ENCODE measurements at regions not wholly inside any gene's neighbourhood (a gene's known extent, or its start where the extent isn't known, plus 50 kb on each side); places are given as distances from the start of the nearest gene placed in this dataset.

- peak; percentile 11 to 15 for DNase-seq
These were observed 330.8 kb downstream of the DLEU7 start for GRCh38 chr13:50512474-50513299.

DNA sequence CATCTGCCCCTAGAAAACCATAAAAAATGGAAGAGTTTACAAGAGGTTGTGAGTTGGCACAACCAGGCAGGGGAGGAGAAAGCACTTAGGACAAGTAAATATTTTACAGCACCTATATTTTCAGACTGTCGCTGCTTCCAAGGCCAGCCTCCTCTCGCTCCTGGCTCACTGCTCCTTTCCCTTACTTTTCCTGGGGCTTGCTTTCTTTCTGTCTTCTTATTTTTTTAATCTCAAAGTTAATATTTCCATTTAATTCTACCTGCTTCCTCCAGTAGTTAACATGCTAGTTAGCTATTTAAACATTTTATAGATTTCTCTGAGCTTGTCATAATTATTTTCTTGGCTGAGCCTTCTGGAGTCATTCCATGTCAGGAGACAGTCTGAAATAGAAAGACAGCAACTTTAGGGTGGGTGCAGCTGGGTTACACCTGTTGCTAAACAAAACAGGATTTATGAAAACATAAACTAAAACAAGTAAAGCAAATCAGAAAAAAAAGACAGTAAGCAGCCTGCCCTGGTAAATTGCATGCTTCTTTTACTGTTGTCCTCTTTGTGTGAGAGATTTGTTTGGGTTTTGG is 330.1 kb downstream of the DLEU7 start:
- no peak for DNase-seq

- no peak for DNase-seq
These were observed 329.2 kb downstream of the DLEU7 start for GRCh38 chr13:50514249-50514648.

- no peak for DNase-seq
These were observed 325.4 kb downstream of the DLEU7 start for GRCh38 chr13:50518131-50518530.

GRCh38 chr13:50518781-50519201 is 324.7 kb downstream of the DLEU7 start:
- no peak for DNase-seq

DNA sequence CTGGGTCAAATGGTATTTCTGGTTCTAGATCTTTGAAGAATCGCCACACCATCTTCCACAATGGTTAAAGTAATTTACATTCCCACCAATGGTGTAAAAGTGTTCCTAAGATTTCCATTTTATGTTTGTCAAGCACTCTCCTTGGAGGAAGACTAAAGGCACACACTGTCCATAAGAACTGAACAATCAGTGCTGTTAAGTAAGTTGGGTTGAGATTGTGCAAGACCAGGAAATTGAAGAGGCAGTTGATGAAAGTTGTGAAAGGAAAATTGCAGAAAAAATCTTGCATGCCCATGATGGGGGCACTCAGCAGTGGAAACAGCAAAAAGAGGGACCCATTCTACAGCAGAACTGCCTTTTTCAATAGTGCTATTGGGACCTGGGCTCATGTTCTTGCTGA is 323.6 kb downstream of the DLEU7 start:
- no peak for DNase-seq

DNA sequence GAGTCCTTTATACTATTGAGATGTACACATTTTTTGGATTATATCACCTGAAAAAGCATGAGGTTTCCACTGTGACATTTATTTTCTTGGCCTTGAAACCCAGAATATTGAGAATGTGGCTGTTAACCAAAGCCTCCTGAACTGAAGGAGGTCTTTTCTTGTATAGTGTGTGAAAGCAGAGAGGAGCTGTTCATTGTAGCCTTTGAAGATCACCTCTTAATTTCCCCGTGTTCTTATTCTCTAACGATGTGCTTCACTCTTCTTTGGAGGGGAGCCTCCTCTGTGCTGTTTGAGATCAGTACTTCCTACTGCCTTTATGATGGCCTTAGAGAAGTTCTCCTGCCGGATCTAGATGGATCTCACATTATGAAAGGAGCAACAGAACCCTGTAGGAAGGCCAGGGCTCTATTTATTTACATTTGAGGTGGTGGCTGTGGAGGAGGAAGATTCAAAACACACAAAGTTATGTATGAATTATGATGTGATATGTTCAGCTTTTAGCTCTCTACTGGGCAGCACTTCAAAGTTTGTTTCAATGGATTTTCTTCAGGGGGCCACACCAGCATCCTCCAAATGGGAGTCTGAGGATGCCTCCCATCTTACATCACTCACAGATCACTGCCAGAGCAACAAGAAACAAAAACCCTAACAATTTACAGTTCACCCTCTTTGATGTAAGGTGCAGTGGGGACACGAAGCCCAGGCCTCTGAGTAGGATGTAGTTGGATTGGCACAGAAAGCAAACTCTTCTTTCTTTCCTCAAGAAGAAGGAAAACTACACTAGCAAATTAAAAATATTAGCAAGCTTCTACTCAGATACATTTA is 322.3 kb downstream of the DLEU7 start:
- no peak for DNase-seq

GRCh38 chr13:50521831-50522149 is 321.7 kb downstream of the DLEU7 start:
- DNase-seq: no peak

DNA sequence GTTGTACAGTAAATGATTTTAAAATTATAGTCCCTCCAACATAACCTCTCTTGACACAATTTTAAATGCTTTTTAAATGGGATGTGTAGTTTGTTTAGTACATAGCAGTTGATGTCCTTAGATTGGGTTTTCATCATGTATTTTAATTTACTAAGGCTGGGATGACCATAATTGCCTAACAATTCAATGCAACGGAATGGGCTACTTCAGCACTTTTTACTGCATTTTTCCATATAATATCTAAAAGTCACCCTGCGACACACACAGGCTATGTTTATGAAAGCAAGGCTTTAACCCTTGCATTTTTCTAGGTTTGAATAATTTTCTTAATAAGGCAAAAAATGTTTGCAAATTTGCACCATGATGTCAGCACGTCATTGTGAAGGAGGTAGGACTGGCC is 321.0 kb downstream of the DLEU7 start:
- no peak for DNase-seq

DNA sequence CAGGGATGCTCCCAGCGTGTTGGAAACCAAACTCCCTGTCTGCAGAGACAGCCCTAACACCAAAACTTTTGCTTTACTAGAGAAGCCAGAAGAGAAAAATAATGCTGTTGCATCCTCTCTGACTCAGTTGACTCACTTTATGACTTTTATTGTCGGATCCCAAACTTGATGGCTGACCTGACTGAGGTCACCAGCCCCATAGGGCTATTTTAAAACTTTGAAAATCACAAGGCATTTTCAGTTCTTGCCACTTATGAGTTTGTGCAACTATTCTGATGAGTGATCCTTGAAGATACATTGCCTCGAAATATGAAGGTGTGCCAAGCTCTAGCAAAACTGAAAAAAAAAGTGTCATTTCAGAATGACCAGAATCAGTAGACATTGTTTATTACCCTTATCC is 320.2 kb downstream of the DLEU7 start:
- DNase-seq: no peak

- DNase-seq: no peak
These were observed 318.9 kb downstream of the DLEU7 start for GRCh38 chr13:50524560-50524959.

- no peak for DNase-seq
These were observed 316.8 kb downstream of the DLEU7 start for GRCh38 chr13:50526661-50527071.

GRCh38 chr13:50527188-50527587 is 316.3 kb downstream of the DLEU7 start:
- no peak for DNase-seq

GRCh38 chr13:50527612-50528509 is 315.6 kb downstream of the DLEU7 start:
- no peak for DNase-seq

GRCh38 chr13:50529154-50529882 is 314.2 kb downstream of the DLEU7 start:
- no peak for DNase-seq

GRCh38 chr13:50531917-50532899 is 311.3 kb downstream of the DLEU7 start:
- DNase-seq: no peak

DNA sequence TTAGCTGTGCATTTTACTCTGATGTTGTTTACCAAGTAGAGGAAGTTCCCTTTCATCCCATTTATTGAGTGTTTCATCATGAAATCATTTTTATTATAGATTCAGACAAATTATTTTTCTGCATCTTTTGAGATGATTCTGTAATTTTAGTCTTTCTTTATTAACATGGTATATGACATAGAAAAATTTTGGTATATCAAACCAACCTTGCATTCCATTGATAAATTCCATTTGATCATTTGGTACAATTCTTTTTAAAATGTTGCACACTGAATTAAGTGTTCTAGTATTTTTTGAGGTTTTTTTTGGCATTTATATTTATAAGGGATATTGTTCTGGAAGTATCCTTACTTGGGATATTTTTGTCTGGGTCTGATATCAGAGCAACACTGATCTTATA is 308.4 kb downstream of the DLEU7 start:
- no peak for DNase-seq

DNA sequence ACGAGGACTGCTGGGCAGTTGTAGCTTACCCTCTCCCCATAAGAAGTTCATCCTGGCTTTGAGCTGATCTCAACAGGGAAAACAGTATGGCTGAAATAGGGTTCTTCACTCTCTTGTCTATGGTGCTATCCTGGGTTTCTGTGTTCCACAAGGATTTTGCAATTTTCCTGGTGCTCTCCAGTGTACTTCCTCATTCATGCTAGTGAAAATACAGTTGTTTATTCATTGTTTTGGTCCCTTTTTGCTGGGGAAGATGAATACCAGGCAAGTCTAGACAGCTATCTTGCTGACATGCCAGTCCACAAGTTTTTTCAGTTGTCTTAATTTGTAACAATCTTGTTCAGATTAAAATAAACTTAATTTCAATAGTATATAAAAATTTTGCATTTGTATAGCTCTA is 306.5 kb downstream of the DLEU7 start:
- no peak for DNase-seq

DNA sequence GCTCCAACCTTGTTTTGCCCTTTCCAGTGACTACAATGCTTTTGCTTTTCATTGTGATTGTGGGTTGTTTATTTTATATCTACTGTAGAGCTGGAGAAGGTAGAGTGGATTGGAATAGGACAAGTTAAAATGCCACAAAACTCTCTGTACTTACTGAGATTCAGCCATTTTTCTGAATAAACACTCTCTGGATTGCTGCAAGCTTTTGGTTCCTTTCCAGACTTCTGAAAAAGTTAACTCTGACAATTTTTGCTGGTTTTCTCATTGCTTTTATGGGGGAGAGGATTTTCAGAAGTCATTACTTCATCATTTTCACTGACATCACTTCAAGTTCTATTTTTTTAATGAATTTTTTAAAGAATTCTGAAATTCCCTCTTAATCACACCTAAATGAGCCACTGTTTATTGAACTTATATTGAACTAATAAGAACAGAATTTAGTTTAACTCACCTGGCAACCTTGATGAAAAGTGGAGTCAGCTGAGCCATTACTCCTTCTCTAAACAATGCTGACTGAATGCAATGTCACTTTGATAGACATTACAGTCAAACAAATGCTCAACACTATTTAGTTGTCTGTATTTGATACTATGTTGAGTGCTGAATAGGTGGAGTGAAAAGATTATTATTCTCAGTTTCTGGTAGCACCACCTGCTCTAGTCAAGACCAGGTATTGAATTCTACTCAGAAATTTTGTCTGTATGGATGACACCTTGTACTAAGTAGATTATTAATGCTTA is 303.5 kb downstream of the DLEU7 start:
- DNase-seq: no peak

DNA sequence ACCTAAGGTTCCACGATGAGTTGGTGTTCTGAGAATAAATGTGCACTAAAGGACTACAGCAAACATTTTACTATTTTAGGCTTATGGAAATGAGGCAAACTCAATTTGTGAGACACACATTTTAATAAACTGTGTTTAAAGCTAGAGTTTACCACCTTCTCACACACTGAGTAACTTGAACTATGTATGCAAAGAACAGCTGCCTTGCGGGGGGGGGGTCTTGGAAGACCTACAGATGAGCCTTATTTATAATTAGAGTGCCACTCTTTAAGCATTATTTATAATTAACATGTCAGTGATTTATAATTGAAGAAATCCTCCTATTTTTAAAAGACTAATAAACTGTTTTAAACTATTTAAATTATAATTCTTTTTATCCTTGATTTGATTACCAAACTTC is 300.4 kb downstream of the DLEU7 start:
- DNase-seq: no peak

Data from activated CD4-positive, alpha-beta T cell treated with anti-CD3 and anti-CD28 coated beads, Interleukin-2, amount 50 U/mL, for 4 hours (primary cell).